ENCODE measurements at regions not wholly inside any gene's neighbourhood (a gene's known extent, or its start where the extent isn't known, plus 50 kb on each side); places are given as distances from the start of the nearest gene placed in this dataset.

DNA sequence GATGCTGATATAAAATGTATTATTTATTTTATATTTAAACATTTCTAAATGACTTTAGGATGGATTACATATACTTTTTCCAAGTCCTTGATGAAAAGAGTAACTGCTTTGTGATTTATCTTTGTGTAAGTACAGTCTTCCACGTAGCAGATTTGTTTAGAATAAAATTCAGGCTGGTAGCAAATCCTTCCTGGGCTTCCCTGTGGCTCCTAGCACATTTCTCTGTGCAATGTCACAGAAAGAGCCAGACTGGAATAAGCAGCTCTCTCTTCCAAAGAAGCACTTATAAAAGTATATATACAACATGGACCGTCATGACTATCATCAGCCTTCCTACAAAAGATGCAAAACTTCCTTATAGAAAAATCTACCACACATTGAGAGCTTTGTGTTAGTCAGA, 388.6 kb downstream of the ACTL7B start:
- FAIRE-seq (no peak), DNase-seq (ENCODE audit: low read depth, low spot score) (no peak)
- H3K4me2 ChIP-seq (ENCODE audit: insufficient read depth, low read length), result no peak overlapping the region
- no peak overlapping the region for H3K27ac ChIP-seq (ENCODE audit: insufficient read depth, low read depth, low read length)
- no TSS peak for BruUV-seq (replicated peaks)
- ChIA-PET POLR2A (no interaction called here), CTCF (interaction anchor here (1.0 to 2.6 kb wide), 3 partner anchors 50 to 98 kb away, joined by 3 to 23 read pairs (median 6); no protein-coding TSS in a partner anchor)
- no peaks in the 10 kb centered on the region for H3K9me1 ChIP-seq (replicated peaks; ENCODE audit: control insufficient read depth, extremely low read depth, insufficient read depth, low read length)
- no peaks in the 10 kb centered on the region for H3K79me2 ChIP-seq (ENCODE audit: control insufficient read depth, insufficient read depth, low read length)
- no peak overlapping the region for H3K9ac ChIP-seq (replicated peaks; ENCODE audit: extremely low read depth, insufficient read depth, low read length)
- dilution Hi-C loops (cut with MboI; ENCODE audit: extremely low pct_ligation_motif_present, low sequenced_read_pairs), result no loop called here
- TF ChIP-seq POLR2AphosphoS5 (IDR thresholded peaks at IDR 0.05; ENCODE audit: insufficient read depth, low read depth, low read length), result no peak
- no peak overlapping the region for H3K4me3 ChIP-seq (replicated peaks in 1 of 3; ENCODE audit: insufficient read depth in 1 of 3, low read depth in 1 of 3, low read length in 3 of 3)
- no peaks in the 10 kb centered on the region for H4K20me1 ChIP-seq (replicated peaks; ENCODE audit: control insufficient read depth, extremely low read depth, insufficient read depth, low read length)
- intact Hi-C loops (cut with micrococcal nuclease), result no loop called here
- peaks cover 6% of the 10 kb centered on the region for H3K4me1 ChIP-seq (ENCODE audit: control insufficient read depth, extremely low read depth, insufficient read depth, low read length)
- no peak overlapping the region for H2AFZ ChIP-seq (ENCODE audit: low read depth, low read length)
- no peaks in the 10 kb centered on the region for H3K27me3 ChIP-seq (ENCODE audit: control insufficient read depth in 2 of 2, insufficient read depth in 2 of 2, low read length in 2 of 2)
- H3K9me3 ChIP-seq (replicated peaks; ENCODE audit: control insufficient read depth, insufficient read depth, low read length), result no peaks in the 10 kb centered on the region
- H3K36me3 ChIP-seq (ENCODE audit: control insufficient read depth in 2 of 2, extremely low read depth in 1 of 2, insufficient read depth in 2 of 2, low read length in 2 of 2), result no peaks in the 10 kb centered on the region

DNA sequence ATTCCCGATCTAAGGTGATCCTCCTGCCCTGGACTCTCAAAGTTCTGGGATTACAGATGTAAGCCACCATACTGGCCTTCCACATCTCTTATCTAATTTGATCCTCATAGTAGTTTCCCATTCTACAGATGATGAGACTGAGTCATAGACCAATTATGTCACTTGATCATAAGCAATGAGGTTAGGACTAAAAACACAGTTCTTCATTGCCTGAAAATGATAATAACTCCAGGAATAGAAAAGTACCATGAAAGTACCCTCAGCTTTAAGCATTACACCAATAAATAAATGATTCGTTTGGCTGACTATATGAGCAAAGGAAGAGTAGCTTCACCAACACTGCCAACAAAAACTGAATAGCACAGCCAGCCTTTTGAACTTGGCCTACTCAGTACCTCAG, 389.5 kb downstream of the ACTL7B start:
- Histone ChIP-seq H3K4me2 (ENCODE audit: insufficient read depth, low read length) (no peak overlapping the region), H3K36me3 (ENCODE audit: control insufficient read depth in 2 of 2, extremely low read depth in 1 of 2, insufficient read depth in 2 of 2, low read length in 2 of 2) (no peaks in the 10 kb centered on the region), H3K79me2 (ENCODE audit: control insufficient read depth, insufficient read depth, low read length) (no peaks in the 10 kb centered on the region), H4K20me1 (replicated peaks; ENCODE audit: control insufficient read depth, extremely low read depth, insufficient read depth, low read length) (no peaks in the 10 kb centered on the region), H2AFZ (ENCODE audit: low read depth, low read length) (no peak overlapping the region), H3K27ac (ENCODE audit: insufficient read depth, low read depth, low read length) (no peak overlapping the region), H3K9ac (replicated peaks; ENCODE audit: extremely low read depth, insufficient read depth, low read length) (no peak overlapping the region), H3K9me3 (replicated peaks; ENCODE audit: control insufficient read depth, insufficient read depth, low read length) (no peaks in the 10 kb centered on the region), H3K9me1 (replicated peaks; ENCODE audit: control insufficient read depth, extremely low read depth, insufficient read depth, low read length) (no peaks in the 10 kb centered on the region), H3K4me3 (replicated peaks in 1 of 3; ENCODE audit: insufficient read depth in 1 of 3, low read depth in 1 of 3, low read length in 3 of 3) (no peak overlapping the region), H3K27me3 (ENCODE audit: control insufficient read depth in 2 of 2, insufficient read depth in 2 of 2, low read length in 2 of 2) (no peaks in the 10 kb centered on the region), H3K4me1 (ENCODE audit: control insufficient read depth, extremely low read depth, insufficient read depth, low read length) (peaks cover 6% of the 10 kb centered on the region)
- no peak for TF ChIP-seq FOS (IDR thresholded peaks at IDR 0.05; ENCODE audit: borderline replicate concordance, insufficient read depth, low read length)
- TF ChIP-seq MYC (IDR thresholded peaks at IDR 0.05; ENCODE audit: low read depth, low read length), result no peak
- TF ChIP-seq, protein P1, sequence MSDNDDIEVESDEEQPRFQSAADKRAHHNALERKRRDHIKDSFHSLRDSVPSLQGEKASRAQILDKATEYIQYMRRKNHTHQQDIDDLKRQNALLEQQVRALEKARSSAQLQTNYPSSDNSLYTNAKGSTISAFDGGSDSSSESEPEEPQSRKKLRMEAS (IDR thresholded peaks at IDR 0.05; ENCODE audit: insufficient read depth, insufficient read length), result no peak
- TF ChIP-seq EZH2 (IDR thresholded peaks at IDR 0.05; ENCODE audit: borderline replicate concordance, low read depth, low read length, severe bottlenecking), result no peak
- BruUV-seq (replicated peaks), result no TSS peak
- dilution Hi-C loops (cut with MboI; ENCODE audit: extremely low pct_ligation_motif_present, low sequenced_read_pairs) (no loop called here), intact Hi-C loops (cut with micrococcal nuclease) (no loop called here)
- ChIA-PET CTCF (interaction anchor here (1.8 kb wide), 1 partner anchor 49 kb away, joined by 6 read pairs; no protein-coding TSS in a partner anchor), POLR2A (no interaction called here)
- DNase-seq (ENCODE audit: low read depth, low spot score) (no peak), FAIRE-seq (no peak)

All from endothelial cell of umbilical vein (primary cell).